IPS-NIHi7 (cell line): ENCODE measurements at regions not wholly inside any gene's neighbourhood (a gene's known extent, or its start where the extent isn't known, plus 50 kb on each side); places are given as distances from the start of the nearest gene placed in this dataset.

ENCODE experiments used
- DNase-seq: peaks from one replicate; pipeline ENCODE4 v3.0.0; 2012; ENCODE audit warnings: mixed read lengths; ENCODE audit errors: extremely low spot score

DNA sequence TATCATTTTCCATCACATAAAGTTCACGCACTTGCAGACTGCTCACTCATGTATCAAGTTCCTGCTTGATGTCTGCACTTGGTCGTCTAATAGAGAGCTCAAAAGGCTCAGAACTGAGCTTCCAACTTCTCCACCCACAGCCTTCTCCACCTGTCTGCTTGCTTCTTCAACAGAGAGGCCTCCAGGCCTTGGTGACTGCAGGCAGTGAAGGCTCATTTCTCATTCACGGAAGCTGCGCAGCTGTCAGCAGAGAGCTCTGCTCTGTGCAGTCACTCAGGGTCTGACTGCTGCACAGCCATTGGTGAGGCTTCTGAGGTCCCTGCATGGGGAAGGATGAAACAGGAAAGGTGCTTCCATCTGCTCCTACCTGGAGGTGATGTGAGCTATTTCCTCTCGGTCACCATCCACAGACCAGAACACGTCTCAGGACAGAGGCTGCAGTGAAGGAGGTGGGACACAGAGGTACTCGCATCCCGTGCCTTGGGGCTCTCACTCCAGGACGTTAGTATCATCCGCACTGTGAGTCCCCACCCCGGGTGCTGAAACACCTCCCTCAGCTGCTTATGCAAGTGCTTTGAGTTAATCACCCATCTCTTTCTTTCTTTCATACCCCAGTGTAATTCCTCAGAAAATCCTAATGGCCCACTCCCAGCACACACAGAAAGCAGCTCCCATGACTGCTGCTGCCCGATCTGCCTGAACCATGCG lies 126.2 kb downstream of the TMEM18 start:
- no peak for DNase-seq

DNA sequence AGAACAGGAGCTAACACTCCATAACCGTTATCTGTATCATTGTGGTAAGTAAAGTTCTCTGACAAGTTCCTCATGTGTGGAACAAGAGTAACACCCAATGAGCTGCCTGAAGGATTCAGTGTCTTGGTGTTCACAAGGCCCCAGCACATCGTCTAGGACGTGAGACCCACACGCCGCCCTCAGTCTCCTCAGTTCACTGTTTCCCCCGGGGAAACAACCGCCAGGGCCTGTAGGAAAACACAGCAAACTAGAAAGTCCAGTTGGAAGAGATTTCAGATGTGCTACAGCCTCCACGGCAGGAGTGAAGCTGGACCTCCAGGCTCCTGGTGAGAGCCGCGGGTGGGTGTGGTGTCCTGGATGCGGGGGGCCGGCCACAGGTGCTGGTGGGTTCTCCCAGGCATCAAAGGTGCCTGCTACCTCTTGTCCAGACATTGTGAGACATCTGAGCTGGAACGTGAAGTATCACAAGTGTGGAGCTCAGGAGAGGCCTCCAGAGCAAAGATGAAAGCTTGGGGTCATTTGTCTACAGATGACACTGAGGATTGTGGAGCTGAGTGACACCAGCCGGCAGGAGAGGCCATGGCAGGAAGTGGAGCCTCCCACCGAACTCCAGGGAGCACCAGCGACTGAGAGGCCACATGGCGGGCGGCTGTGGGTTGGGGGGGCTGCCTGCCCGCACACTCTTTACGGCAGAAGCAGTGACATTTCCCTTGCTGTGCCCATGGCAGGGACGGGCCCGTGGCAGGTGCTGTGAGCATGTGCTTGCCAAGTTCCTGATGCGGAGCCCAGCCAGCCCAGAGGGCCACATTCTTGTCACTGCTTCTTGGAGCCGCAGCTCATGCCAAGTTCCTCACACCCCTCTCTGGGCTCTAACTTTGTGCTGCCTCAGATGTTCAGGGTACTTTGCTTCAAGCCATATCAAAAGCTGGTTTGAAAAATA lies 131.2 kb downstream of the TMEM18 start:
- no peak for DNase-seq

DNA sequence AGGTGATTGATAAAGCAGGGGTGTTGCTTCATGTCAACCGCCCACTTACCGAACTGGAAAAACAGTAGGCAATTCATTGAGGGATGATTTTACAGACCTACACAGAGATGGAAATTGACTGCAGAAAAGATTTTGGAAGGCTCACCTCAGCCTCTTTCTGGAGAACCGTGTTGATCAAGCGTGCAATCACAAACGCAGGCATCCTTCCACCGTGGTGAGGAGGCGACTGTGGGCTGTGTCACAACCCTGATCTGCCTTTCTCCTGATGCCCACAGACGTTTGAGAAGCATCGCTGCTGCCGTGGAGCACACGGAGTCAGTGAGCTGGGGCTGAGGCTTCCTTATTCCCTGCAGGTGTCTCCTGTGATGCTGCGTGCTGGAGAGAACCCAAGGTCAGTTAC lies 132.0 kb downstream of the TMEM18 start:
- DNase-seq: no peak

DNA sequence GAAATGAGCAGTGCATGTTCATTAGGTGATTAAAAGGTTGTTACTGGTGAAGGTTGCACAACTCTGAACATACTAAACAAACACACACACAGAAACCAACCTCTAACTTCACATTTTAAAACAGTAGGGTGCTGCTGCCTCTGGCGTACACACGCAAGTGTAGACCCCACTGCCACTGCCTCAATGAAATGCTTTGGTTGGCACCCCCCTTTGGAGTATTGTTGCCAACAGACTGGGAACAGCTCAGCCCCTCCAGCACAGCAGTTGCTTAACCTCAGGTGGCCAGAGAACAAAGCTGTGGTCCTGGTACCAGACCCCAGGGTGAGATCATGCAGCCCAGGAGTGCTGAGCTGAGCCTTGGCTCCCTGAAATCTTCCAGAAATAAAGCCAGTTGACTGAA lies 138.6 kb downstream of the TMEM18 start:
- no peak for DNase-seq

DNA sequence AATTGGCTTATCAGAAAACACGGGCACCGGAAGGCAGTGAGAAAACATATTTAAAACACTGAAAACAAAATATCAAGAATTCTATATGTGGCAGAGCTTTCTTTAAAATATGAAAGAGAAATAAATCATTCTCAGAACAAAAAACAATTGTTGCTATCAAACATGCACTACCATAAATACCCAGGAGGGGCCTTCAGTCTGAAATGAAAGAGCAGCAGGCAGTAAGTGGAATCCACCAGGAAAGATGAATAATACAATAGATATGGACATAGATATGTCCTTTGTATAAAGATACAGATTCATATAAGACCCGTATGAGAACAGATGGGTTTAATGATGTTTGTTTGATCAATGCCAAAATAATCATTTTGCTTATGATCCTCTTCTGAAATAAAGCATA lies 142.0 kb downstream of the TMEM18 start:
- no peak for DNase-seq

DNA sequence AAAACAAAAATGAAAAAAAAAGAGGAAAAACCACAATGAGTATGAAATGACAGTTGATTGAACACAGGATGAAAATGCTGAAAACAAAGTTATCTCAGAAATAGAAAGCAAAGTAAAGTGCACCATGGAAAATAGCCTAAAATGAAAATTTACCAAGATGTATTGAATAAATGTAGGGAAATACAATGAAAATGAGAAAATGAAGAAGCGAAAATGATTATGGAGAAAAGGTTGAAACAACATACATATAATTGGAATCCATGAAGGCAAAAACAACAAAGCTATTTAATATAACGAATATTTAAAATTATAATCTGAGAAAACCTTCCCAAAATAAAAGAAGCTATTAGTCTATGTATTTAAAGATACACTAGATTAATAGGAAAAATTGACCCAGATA lies 147.4 kb downstream of the TMEM18 start:
- no peak for DNase-seq

DNA sequence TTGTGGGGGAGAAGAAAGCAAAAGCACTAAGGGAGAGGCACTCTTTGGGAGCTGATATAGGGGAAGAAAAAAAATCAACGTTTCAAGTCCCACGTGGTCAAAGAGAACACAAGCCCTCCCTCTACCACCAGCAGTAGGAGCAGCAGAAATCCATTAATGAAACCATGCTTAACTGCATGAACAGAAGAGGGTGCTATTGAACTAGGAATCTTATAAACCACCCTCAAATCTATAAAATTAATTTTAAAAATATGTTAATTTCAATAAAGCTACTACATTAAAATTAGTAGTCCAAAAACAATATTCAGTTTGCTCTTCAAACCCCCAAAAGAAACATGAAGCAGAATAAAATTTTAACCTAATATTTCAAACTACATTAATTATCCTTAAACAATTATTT lies 147.8 kb downstream of the TMEM18 start:
- peak; percentile 71 for DNase-seq

DNA sequence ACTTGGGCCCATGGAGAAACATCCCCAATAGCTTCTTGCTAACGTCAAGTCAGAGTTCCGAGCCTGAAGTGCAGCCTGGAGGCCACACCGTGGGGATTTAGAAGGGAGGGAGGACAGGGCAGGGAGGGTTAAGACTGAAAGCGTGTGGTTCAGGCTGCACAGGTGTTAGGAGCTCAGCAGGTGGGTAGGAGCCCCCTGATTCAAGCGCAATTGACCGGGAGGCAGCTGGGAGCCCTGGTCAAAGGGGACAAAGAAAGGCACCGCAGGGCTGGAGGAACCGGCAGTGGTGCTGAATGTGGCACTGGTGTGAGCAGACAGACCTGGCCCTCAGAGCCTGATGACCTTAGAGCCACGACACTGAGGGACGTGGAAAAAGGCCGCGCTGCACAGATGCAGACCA lies 149.6 kb downstream of the TMEM18 start:
- peak; percentile 41 for DNase-seq

DNA sequence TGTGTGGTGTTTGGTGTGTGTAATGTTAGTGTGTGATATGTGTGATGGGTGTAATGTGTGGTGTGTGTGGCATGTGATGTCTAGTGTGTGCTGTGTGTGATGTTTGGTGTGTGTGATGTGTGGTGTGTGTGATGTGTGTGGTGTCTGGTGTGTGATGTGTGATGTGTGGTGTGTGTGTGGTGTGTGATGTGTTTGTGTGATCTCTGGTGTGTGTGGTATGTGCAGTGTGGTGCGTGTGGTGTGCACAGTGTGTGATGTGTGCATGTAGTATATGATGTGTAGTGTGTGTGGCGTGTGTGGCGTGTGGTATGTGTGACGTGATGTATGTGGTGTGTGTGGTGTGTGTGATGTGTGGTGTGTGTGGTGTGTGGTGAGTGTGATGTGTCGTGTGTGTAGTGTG lies 150.3 kb downstream of the TMEM18 start:
- no peak for DNase-seq

DNA sequence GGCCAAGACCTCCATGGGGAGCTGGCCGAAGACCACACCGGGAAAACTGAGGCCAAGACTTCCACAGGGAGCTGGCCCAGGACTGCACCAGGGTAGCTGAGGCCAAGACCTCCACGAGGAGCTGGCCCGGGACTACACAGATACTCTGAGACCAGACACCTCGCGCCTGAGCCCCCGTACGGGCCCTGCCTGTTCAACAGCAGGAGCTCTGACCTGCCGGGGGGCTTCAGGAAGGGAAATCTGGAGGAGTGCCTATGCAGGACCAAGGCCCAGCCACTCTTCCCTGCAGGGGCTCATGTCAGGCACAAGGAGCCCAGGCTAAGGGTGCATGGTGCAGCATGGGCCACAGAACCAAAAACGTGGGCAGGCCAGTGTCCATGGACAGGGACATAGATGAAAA lies 151.6 kb downstream of the TMEM18 start:
- no peak for DNase-seq

DNA sequence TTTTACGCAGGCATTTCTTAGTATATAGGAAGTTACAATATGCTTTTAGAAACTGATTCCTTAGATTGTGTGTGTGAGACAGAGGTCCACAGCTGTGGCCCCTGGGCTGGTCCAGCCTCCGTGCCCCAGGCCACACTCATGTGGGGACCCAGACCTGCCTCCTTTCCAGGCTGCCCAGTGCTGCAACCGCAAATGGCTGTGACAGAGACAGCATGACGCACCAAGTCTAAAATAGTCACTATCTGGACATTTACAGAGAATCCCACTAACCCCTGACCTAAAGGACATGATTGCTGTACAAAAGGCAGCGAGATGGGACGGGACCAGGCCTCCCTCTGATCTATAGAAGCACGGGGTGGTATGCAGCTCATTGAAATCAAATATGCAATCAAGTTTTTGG lies 152.2 kb downstream of the TMEM18 start:
- DNase-seq: no peak

DNA sequence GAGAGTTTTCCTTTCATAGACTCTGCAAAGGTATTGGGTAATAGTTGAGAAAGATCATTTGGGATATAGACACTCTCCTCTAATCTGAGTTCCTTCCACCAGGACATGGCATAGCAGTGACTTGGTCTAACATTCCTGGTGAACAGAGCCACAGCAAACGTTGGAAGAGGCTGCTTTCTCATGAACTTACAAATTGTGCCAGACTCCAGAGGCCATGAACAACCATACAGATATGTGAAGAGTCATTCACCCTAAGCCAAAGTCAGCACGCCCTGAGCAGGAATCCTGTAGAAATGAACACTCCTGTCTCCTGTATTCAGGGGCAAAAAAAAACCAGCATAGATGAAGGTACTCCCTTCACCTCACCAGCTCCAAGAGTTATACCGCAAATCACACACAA lies 152.8 kb downstream of the TMEM18 start:
- no peak for DNase-seq

DNA sequence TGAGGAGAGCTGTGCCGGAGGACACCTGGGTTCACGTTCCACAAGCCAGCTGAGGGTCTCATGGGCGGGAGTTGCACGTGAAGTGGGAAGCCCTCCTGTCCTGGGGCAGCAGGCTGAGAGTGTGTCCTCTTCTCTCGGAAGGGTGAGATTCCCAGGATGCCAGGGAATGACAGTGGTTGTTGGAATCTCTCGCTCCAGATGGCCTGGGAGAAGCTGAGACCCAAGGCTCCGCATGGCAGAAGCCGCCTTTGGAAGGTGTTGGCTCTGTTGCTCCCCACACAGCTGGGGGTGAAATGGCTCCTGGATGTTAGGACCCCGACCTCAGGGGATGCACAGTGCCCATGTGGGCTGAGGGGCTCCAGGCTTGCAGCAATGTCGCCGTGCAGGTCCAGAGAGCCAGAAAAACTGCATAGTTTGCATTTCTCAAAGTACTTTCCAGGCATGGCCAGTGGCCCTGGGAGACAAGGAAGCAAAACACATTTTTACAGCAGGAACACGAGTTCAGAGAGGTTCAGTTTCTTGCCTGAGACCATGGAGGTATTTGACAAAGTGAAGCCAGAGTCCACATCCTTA lies 153.4 kb downstream of the TMEM18 start:
- no peak for DNase-seq

DNA sequence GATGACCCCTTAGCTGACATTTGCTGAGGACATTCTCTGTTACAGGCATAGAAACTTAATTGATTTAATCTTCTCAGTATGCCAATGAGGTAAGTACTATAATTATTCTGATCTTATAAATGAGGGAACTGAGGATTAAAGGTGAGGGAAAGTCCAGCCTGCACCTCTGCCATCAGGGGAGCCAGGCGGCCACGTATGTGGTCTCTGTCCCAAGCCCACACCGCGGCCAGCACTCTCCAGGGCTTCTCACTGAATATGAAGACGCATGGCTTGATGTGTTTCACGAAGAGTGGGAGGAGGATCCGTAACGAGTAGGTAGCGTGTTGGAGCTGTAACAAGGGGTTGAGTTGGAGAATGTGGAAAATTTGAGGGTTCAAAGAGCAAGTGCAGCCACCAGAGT lies 154.4 kb downstream of the TMEM18 start:
- no peak for DNase-seq

DNA sequence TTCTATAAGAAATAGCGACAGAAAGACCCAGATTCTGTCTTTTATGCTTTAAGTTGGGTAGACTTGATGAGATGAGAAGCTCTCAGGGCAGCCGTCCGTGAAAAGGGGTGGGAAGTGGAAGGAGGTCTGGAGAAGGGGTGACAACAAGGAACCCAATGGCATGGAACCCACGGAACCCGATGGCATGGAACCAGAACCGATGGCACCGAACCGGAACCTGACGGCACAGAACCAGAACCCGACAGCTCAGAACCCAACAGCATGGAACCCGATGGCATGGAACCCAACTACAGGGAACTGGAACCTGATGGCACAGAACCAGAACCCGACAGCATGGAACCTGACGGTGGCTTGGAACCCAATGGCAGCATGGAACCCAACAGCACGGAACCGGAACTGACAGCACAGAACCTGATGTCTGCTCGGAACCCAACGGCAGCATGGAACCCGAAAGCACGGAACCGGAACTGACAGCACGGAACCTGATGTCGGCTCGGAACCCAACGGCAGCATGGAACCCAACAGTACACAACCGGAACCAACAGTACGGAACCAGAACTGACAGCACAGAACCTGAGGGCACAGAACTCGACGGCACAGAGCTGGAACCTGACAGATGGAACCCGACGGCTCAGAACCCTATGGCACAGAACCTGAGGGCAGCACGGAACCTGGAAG lies 155.2 kb downstream of the TMEM18 start:
- no peak for DNase-seq

DNA sequence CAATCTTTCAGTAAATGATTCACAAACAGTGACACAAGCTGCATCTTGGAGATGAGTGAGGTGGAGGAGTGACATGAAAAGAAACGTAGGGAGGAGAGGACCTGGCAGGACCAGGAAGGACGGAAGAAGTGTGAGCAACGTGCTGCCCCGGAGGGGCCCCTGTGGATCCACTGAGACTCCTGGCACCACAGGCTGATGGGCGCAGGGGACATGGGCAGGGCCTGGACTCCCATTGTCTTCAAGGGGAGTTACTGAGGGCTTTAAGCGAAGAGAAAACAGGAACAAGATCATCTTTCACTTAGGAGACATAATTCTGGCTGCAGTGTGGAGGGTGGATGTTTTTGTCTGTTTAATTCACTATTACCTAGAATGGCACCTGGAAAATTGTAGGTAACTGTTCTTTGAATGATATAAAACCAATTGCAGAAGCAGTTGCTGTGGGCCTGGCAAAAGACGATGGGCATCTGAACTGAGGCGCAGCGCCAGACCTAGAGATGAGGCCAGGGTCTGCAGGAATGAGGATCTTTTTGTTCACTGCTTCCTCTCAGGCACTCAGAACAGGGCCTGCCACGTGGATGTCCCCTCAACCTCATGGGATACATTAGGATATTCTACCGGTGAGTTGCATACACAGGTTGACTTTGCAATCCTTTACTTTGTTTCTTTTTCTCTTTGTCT lies 156.4 kb downstream of the TMEM18 start:
- no peak for DNase-seq

DNA sequence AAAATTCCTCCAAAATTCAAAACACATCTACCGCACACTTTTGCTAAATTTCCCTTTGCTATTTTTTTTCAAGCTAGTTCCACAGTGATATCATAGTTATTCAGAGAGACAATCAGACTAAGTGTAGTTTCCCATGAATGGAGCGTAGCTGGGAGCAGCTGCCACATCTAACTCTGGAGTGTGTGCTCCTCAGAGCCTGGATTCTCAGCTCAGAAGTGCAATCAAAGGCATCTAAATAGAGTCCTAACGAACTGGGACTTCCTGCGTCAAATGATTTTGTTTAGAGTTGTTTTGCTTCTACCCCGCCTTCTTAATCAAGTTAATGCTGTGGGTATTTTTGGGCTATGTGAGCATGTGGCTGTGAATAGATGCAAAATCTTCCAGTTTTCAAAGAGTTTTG lies 160.3 kb downstream of the TMEM18 start:
- no peak for DNase-seq

DNA sequence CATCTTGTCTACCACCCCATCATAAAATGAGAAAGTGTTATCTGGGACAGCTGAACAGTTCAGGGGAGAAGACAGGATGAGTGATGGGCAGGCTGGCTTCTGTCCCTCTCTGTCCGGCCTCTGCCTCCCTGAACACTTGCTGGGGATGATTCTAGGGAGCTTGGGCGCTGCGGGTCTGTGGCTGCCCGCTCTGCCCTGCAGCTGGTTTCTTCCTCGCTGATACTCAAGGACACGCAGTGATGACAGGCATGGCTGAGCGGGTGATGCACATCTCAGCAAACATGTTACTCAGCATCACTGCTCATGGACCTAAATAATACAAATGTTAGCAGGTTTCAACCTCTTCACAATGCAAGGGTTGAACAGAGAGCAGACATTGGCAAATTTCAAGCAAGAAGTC lies 161.1 kb downstream of the TMEM18 start:
- DNase-seq: no peak

DNA sequence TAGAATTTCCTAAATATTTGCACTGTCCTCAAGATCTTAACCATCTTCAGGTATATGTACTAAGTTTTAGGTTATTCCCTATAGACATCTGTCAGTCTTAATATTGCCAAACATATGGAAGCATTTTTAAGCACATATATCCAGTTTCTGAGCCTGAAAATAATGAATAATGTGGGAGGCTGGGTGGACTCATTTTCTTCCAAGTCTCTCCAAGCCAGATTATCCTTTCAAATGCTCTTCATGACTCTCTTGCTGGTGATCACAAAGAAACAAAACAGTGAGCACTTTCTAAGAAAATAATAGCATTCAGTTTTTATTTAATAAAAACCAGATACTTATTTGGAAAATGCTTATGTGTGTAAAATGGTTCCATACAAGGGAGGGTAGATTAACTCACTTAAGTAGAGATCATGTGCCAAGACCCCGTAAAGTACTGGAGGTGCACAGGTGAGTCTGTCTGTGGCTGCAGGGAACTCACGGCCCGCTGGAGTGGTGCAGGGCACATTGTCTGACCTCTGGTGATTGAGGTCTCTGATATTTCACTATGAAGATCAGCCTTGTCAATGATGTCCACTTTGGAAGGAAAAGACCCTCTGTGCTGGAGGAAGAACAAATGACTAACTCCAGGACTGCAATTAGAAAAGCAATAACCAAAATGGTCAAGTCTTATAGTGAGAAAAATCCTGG lies 161.6 kb downstream of the TMEM18 start:
- DNase-seq: no peak

DNA sequence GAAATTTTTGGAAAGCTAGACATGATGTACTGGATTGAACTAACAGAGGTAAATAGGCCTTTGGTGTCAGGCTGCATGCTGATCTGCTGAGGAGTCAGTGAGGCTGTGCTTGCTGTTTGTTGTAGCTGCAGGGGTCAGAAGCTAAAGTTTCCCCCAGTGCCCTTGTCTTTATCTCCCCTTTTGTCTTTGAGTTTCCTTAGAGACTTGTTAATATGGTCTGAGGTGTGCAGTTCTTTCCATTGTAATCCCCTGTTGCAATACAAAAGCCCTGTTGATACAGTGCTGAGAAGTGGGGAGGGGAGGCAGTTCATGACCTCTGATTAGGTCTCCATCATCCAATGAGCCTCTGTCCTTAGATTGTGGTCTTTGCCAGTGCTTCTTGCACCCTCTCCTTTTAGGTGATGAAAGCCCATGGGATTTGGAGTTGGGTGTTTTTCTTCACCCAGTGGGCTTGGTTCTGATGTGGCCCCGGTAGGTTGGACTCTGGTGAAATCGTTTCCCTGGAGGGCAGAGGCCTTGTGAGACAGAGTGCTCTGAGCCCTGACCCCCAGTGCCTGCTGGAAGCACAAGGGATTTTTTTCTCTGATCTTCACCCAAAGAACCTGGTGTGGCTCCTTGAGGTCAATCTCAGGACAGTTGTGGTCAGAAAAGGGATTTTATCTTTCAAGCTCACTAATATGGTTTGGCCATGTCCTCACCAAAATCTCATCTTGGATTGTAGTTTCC lies 163.1 kb downstream of the TMEM18 start:
- peak; percentile 35 for DNase-seq
